ENCODE measurements at regions not wholly inside any gene's neighbourhood (a gene's known extent, or its start where the extent isn't known, plus 50 kb on each side); places are given as distances from the start of the nearest gene placed in this dataset.

- DNase-seq (ENCODE audit: extremely low spot score), result no peak
- POLR2A ChIA-PET, result no interaction called here
- no peak for TF ChIP-seq ELF4 (IDR thresholded peaks at IDR 0.05)
- no peak for TF ChIP-seq SP1 (IDR thresholded peaks at IDR 0.05)
- no peak for TF ChIP-seq FOXA1 (IDR thresholded peaks at IDR 0.05)
- no peak for TF ChIP-seq BHLHE40 (IDR thresholded peaks at IDR 0.05; ENCODE audit: borderline replicate concordance)
- no peak for TF ChIP-seq L3MBTL2 (conservative IDR thresholded peaks at IDR 0.05)
- no peak for TF ChIP-seq ZNF384 (IDR thresholded peaks at IDR 0.05)
- no peak for TF ChIP-seq FOXM1 (IDR thresholded peaks at IDR 0.05; ENCODE audit: borderline replicate concordance)
- no peak for TF ChIP-seq HDGF (IDR thresholded peaks at IDR 0.05; ENCODE audit: borderline replicate concordance)
- no peak for TF ChIP-seq CTBP1 (IDR thresholded peaks at IDR 0.05; ENCODE audit: borderline replicate concordance)
- TF ChIP-seq FOXK2 (IDR thresholded peaks at IDR 0.05), result no peak
- no peak for TF ChIP-seq PKNOX1 (IDR thresholded peaks at IDR 0.05)
- TF ChIP-seq SUZ12 (IDR thresholded peaks at IDR 0.05), result no peak
- CTCF ChIA-PET, result interaction anchor here (0.7 kb wide), 1 partner anchor 616 kb away, joined by 3 read pairs; no protein-coding TSS in a partner anchor
Observed at GRCh38 chr2:238570926-238571325, 144.2 kb downstream of the ASB1 start.

GRCh38 chr2:238571661-238572372 is 145.1 kb downstream of the ASB1 start:
- CTCF ChIA-PET, result no interaction called here
- DNase-seq (ENCODE audit: extremely low spot score), result no peak
- POLR2A ChIA-PET, result no interaction called here
- TF ChIP-seq FOXK2 (IDR thresholded peaks at IDR 0.05) (no peak), L3MBTL2 (conservative IDR thresholded peaks at IDR 0.05) (no peak), SUZ12 (IDR thresholded peaks at IDR 0.05) (no peak), FOXM1 (IDR thresholded peaks at IDR 0.05; ENCODE audit: borderline replicate concordance) (no peak), NFRKB (IDR thresholded peaks at IDR 0.05) (no peak), TARDBP (IDR thresholded peaks at IDR 0.05) (no peak), ZNF384 (IDR thresholded peaks at IDR 0.05) (no peak), ARNT (IDR thresholded peaks at IDR 0.05) (no peak), PKNOX1 (IDR thresholded peaks at IDR 0.05) (no peak), CTBP1 (IDR thresholded peaks at IDR 0.05; ENCODE audit: borderline replicate concordance) (no peak), SP1 (IDR thresholded peaks at IDR 0.05) (no peak), LEF1 (IDR thresholded peaks at IDR 0.05; ENCODE audit: borderline replicate concordance) (no peak), HDGF (IDR thresholded peaks at IDR 0.05; ENCODE audit: borderline replicate concordance) (no peak)

GRCh38 chr2:238573065-238573778 is 146.5 kb downstream of the ASB1 start:
- peak; percentile 60 for DNase-seq (ENCODE audit: extremely low spot score)
- POLR2A ChIA-PET, result no interaction called here
- CTCF ChIA-PET, result interaction anchor here (0.6 to 1.0 kb wide), 2 partner anchors 15 to 231 kb away, joined by 3 read pairs; no protein-coding TSS in a partner anchor
- TF ChIP-seq HDGF (IDR thresholded peaks at IDR 0.05; ENCODE audit: borderline replicate concordance) (no peak), FOXM1 (IDR thresholded peaks at IDR 0.05; ENCODE audit: borderline replicate concordance) (no peak), PKNOX1 (IDR thresholded peaks at IDR 0.05) (no peak), L3MBTL2 (conservative IDR thresholded peaks at IDR 0.05) (no peak), CTBP1 (IDR thresholded peaks at IDR 0.05; ENCODE audit: borderline replicate concordance) (no peak), SUZ12 (IDR thresholded peaks at IDR 0.05) (no peak), ARNT (IDR thresholded peaks at IDR 0.05) (no peak), ELF4 (IDR thresholded peaks at IDR 0.05) (no peak), TARDBP (IDR thresholded peaks at IDR 0.05) (no peak), NFRKB (IDR thresholded peaks at IDR 0.05) (no peak), BHLHE40 (IDR thresholded peaks at IDR 0.05; ENCODE audit: borderline replicate concordance) (no peak), SP1 (IDR thresholded peaks at IDR 0.05) (no peak), FOXA1 (IDR thresholded peaks at IDR 0.05) (no peak), FOXK2 (IDR thresholded peaks at IDR 0.05) (no peak), LEF1 (IDR thresholded peaks at IDR 0.05; ENCODE audit: borderline replicate concordance) (no peak), ZNF384 (IDR thresholded peaks at IDR 0.05) (no peak)

DNA sequence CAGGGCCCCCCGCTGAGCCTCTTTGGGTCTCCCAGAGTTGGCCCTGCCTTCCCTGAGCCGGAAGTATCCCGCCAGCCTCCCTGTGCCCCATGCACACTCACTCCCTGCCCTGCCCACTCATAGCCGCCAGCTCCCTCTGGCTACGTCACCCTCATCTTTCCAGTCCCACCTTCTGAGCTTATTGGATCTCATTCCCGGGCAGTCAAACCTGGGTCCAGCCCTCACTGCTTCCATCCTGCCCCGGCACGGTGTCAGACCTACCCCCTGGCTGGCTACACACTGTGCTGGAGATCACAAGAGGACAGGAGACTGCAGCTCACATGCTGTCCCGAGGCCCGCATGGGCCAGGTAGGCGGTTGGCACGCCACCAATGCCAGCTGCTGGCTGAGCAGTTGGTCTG is 147.2 kb downstream of the ASB1 start:
- no peak for TF ChIP-seq CTBP1 (IDR thresholded peaks at IDR 0.05; ENCODE audit: borderline replicate concordance)
- no peak for TF ChIP-seq TARDBP (IDR thresholded peaks at IDR 0.05)
- TF ChIP-seq NFRKB (IDR thresholded peaks at IDR 0.05), result no peak
- no peak for TF ChIP-seq FOXK2 (IDR thresholded peaks at IDR 0.05)
- CTCF ChIA-PET, result interaction anchor here (0.6 to 1.0 kb wide), 2 partner anchors 14 to 231 kb away, joined by 3 read pairs; no protein-coding TSS in a partner anchor
- POLR2A ChIA-PET, result no interaction called here
- DNase-seq (ENCODE audit: extremely low spot score), result no peak

- POLR2A ChIA-PET, result no interaction called here
- no peak for DNase-seq (ENCODE audit: extremely low spot score)
- TF ChIP-seq FOXM1 (IDR thresholded peaks at IDR 0.05; ENCODE audit: borderline replicate concordance) (no peak), SUZ12 (IDR thresholded peaks at IDR 0.05) (no peak), BHLHE40 (IDR thresholded peaks at IDR 0.05; ENCODE audit: borderline replicate concordance) (no peak), CTBP1 (IDR thresholded peaks at IDR 0.05; ENCODE audit: borderline replicate concordance) (no peak), L3MBTL2 (conservative IDR thresholded peaks at IDR 0.05) (no peak), SP1 (IDR thresholded peaks at IDR 0.05) (no peak)
- CTCF ChIA-PET, result interaction anchor here (1.0 kb wide), 1 partner anchor 232 kb away, joined by 3 read pairs; no protein-coding TSS in a partner anchor
Observed at GRCh38 chr2:238574490-238575271, 148.0 kb downstream of the ASB1 start.
